CD14-positive monocyte (primary cell): ENCODE measurements at regions not wholly inside any gene's neighbourhood (a gene's known extent, or its start where the extent isn't known, plus 50 kb on each side); places are given as distances from the start of the nearest gene placed in this dataset.
A peak's percentile ranks its signal among the peaks of the same experiment; 100 is the strongest.

Source experiments
- DNase-seq, 3 donors: peaks; one replicate each; pipeline ENCODE4 v3.0.0-alpha.2; 2011 to 2022
- H2AFZ ChIP-seq: 2 replicates; pipeline ENCODE4 v1.6.0; 2012; ENCODE audit warnings: mild to moderate bottlenecking, low read depth, low read length, inconsistent platforms; ENCODE audit not compliant: insufficient read depth, poor library complexity, severe bottlenecking
- H3K27ac ChIP-seq, 2 donors: 1 replicate in 1 of 2; 2 replicates in 1 of 2; pipeline ENCODE4 v1.5.1; 2012 to 2013; ENCODE audit warnings: low read length in 2 of 2, control low read depth in 1 of 2, inconsistent platforms in 1 of 2, low read depth in 1 of 2, mild to moderate bottlenecking in 1 of 2
- H3K27me3 ChIP-seq, 2 donors: one replicate each; pipeline versions ENCODE4 v1.6.0 to v1.6.1; 2011 to 2013; ENCODE audit warnings: low read length in 2 of 2; ENCODE audit not compliant: control insufficient read depth in 2 of 2, insufficient read depth in 2 of 2
- H3K36me3 ChIP-seq, 2 donors: replicated peaks in 1 of 2; 1 replicate in 1 of 2; 2 replicates in 1 of 2; pipeline versions ENCODE4 v1.5.1 to v1.6.1; 2012 to 2013; ENCODE audit warnings: low read length in 2 of 2, control low read depth in 1 of 2, inconsistent platforms in 1 of 2, mild to moderate bottlenecking in 1 of 2; ENCODE audit not compliant: insufficient read depth in 2 of 2, control insufficient read depth in 1 of 2
- H3K4me1 ChIP-seq, 2 donors: 1 replicate in 1 of 2; 2 replicates in 1 of 2; pipeline versions ENCODE4 v1.5.1 to v1.6.1; 2012 to 2013; ENCODE audit warnings: low read length in 2 of 2, control low read depth in 1 of 2, inconsistent platforms in 1 of 2, mild to moderate bottlenecking in 1 of 2, moderate library complexity in 1 of 2; ENCODE audit not compliant: insufficient read depth in 2 of 2, control insufficient read depth in 1 of 2
- H3K4me2 ChIP-seq: replicated peaks from 2 replicates; pipeline ENCODE3; 2012; ENCODE audit warnings: low read length, moderate library complexity, mild to moderate bottlenecking; ENCODE audit not compliant: poor library complexity, severe bottlenecking; ENCODE audit errors: extremely low read depth
- H3K4me3 ChIP-seq, 3 experiments: fragments of 200-600 bp in 1 of 3; sonication (generic) in 1 of 3; replicated peaks in 1 of 3; 1 replicate in 2 of 3; 2 replicates in 1 of 3; pipeline ENCODE4 v1.5.1; 2011 to 2013; ENCODE audit warnings: low read length in 3 of 3, mild to moderate bottlenecking in 3 of 3, control low read depth in 2 of 3, low read depth in 2 of 3, inconsistent platforms in 1 of 3, moderate library complexity in 1 of 3
- H3K79me2 ChIP-seq: 2 replicates; pipeline ENCODE4 v1.6.0; 2012; ENCODE audit warnings: mild to moderate bottlenecking, control low read depth, inconsistent platforms, low read length, moderate library complexity; ENCODE audit not compliant: insufficient read depth
- H3K9ac ChIP-seq: 2 replicates; pipeline ENCODE4 v1.6.0; 2017; ENCODE audit warnings: low read length, mild to moderate bottlenecking; ENCODE audit not compliant: insufficient read depth, poor library complexity, severe bottlenecking
- H3K9me3 ChIP-seq, 2 donors: replicated peaks in 1 of 2; 1 replicate in 1 of 2; 2 replicates in 1 of 2; pipeline versions ENCODE4 v1.5.1 to v1.6.1; 2012 to 2013; ENCODE audit warnings: low read length in 2 of 2, control low read depth in 1 of 2; ENCODE audit not compliant: control insufficient read depth in 1 of 2, insufficient read depth in 1 of 2
- H4K20me1 ChIP-seq: 2 replicates; pipeline ENCODE4 v1.6.0; 2012; ENCODE audit warnings: mild to moderate bottlenecking, low read length, control low read depth, moderate library complexity; ENCODE audit not compliant: insufficient read depth
- H3K27ac Mint-ChIP-seq, 7 donors: one replicate each; pipeline ENCODE4 v1.8.0; 2020; ENCODE audit warnings: mild to moderate bottlenecking in 7 of 7, mixed read lengths in 7 of 7, moderate library complexity in 6 of 7, inconsistent platforms in 2 of 7
- H3K27me3 Mint-ChIP-seq, 3 donors: one replicate each; pipeline ENCODE4 v1.8.0; 2021 to 2022; ENCODE audit warnings: low read depth in 3 of 3, mild to moderate bottlenecking in 3 of 3, mixed read lengths in 3 of 3, moderate library complexity in 3 of 3, inconsistent platforms in 1 of 3
- H3K36me3 Mint-ChIP-seq, 2 donors: one replicate each; pipeline ENCODE4 v1.8.0; 2020; ENCODE audit warnings: mixed read lengths in 2 of 2, inconsistent platforms in 1 of 2, mild to moderate bottlenecking in 1 of 2
- H3K4me1 Mint-ChIP-seq: one replicate; pipeline ENCODE4 v1.8.0; 2020; ENCODE audit warnings: mild to moderate bottlenecking, mixed read lengths
- H3K4me3 Mint-ChIP-seq, 2 donors: one replicate each; pipeline ENCODE4 v1.8.0; 2020; ENCODE audit warnings: mild to moderate bottlenecking in 2 of 2, mixed read lengths in 2 of 2, moderate library complexity in 1 of 2
- H3K9me3 Mint-ChIP-seq, 7 donors: one replicate each; pipeline ENCODE4 v1.8.0; 2020 to 2022; ENCODE audit warnings: mixed read lengths in 7 of 7, mild to moderate bottlenecking in 6 of 7, moderate library complexity in 6 of 7, inconsistent platforms in 2 of 7
- whole genome bisulfite sequencing: methylation state at CpG from one replicate; pipeline ENCODE4 v1.1.5; 2013; ENCODE audit warnings: missing lambda C conversion rate; ENCODE audit not compliant: insufficient coverage; 5-methylcytosine and 5-hydroxymethylcytosine counted together
- intact Hi-C, 2 donors: fragments of 100-400 bp; cut with micrococcal nuclease; formaldehyde crosslinking; loops; one replicate each; pipeline versions ENCODE4 v1.15.0 to v1.15.1; 2023
- TF ChIP-seq, protein P1 (sequence below): fragments of 200-600 bp; IDR thresholded peaks from one replicate; pipeline ENCODE4 v1.8.0; 2022; ENCODE audit warnings: antibody characterized with exemption, mild to moderate bottlenecking

DNA sequence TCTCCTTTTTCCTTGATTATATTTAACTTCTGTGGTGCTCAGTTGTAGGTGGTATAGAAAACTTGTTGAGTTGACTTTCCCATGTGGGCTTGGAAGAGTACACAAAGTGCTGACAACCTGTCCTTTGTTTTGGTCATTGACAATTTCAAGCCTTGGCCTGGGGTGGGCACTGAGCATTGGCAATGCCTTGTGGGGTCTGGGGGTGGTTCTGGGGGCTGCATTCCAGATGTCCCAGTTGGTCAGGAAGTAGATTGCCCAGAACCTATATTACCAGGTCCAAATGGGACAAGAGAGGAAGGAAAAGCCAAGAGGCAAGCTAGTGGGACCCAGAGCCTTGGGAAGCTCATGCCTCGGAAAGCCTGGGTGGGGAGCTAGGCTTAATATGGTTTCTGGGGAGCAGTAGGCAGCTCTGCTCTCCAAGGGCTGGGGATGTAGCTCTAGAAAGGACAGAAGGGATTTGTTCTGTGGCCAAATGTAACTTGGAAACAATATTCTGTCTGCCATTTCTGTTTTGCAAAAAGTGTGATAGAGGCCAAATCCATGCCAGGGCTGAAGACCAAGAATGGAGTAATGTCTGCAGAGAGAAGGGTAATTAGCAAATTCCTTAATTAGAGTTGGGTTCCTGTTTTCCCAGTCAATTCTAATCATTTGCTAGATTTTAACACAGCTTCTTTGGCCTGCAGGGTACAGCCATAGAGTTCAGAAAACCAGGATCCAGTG is 87.4 kb downstream of the SLC4A3 start:
- no peak overlapping the region for H2AFZ ChIP-seq
- no peak overlapping the region for H3K4me3 ChIP-seq
- H3K79me2 ChIP-seq, result no peaks in the 10 kb centered on the region
- H3K9me3 ChIP-seq, result peaks cover 5 to 9% of the 10 kb centered on the region in 2 donors
- TF ChIP-seq, protein P1, sequence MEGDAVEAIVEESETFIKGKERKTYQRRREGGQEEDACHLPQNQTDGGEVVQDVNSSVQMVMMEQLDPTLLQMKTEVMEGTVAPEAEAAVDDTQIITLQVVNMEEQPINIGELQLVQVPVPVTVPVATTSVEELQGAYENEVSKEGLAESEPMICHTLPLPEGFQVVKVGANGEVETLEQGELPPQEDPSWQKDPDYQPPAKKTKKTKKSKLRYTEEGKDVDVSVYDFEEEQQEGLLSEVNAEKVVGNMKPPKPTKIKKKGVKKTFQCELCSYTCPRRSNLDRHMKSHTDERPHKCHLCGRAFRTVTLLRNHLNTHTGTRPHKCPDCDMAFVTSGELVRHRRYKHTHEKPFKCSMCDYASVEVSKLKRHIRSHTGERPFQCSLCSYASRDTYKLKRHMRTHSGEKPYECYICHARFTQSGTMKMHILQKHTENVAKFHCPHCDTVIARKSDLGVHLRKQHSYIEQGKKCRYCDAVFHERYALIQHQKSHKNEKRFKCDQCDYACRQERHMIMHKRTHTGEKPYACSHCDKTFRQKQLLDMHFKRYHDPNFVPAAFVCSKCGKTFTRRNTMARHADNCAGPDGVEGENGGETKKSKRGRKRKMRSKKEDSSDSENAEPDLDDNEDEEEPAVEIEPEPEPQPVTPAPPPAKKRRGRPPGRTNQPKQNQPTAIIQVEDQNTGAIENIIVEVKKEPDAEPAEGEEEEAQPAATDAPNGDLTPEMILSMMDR, result no peak
- H3K4me1 ChIP-seq, result peaks cover 13 to 18% of the 10 kb centered on the region in 2 donors
- no peak for DNase-seq
- H3K36me3 Mint-ChIP-seq, result no peaks in the 10 kb centered on the region
- intact Hi-C loops, result no loop called here
- no peaks in the 10 kb centered on the region for H4K20me1 ChIP-seq
- H3K9me3 Mint-ChIP-seq, result peaks cover 2 to 16% (median 6%) of the 10 kb centered on the region in 7 donors
- H3K27me3 Mint-ChIP-seq, result peaks cover 1 to 12% (median 9%) of the 10 kb centered on the region in 3 donors
- no peaks in the 10 kb centered on the region for H3K27me3 ChIP-seq
- no peak overlapping the region for H3K4me3 Mint-ChIP-seq
- WGBS, result 88% methylated on average over 1 of the region's 1 CpG
- H3K4me2 ChIP-seq, result no peak overlapping the region
- H3K9ac ChIP-seq, result no peak overlapping the region
- H3K27ac ChIP-seq, result no peak overlapping the region
- H3K27ac Mint-ChIP-seq, result no peak overlapping the region
- no peaks in the 10 kb centered on the region for H3K36me3 ChIP-seq
- H3K4me1 Mint-ChIP-seq, result peaks cover 19% of the 10 kb centered on the region

DNA sequence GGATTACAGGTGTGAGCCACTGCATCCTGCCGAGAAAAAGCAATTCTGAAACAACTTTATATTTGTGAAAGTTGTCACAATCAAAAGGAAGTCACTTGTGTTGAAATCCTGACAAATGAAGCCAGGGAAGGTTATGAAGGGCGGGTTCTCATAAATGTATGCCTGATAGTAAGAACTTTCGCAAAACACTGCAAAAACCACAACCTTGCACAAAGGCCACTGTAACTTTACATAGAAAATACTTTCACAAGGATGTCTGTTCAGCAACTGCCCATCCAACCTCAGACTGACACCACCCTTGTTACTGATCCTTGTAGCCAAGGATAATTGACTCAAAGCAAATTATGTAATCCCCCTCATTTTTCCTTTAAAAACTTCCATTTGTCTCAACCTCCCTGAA is 90.6 kb downstream of the SLC4A3 start:
- Mint-ChIP-seq H3K27ac (peak overlapping the region in 2 of 7 donors; percentile 18 to 69), H3K4me1 (peaks cover 19% of the 10 kb centered on the region), H3K36me3 (no peaks in the 10 kb centered on the region), H3K9me3 (peaks cover 0 to 6% (median 4%) of the 10 kb centered on the region in 7 donors), H3K27me3 (peaks cover 1 to 6% (median 5%) of the 10 kb centered on the region in 3 donors), H3K4me3 (peak overlapping the region in 1 of 2 donors; percentile 57)
- H3K79me2 ChIP-seq, result no peaks in the 10 kb centered on the region
- WGBS, result 33% methylated on average over 1 of the region's 3 CpGs
- peak overlapping the region in 1 of 2 donors; percentile 24 for H3K27ac ChIP-seq
- peak; percentile 3 to 22 (median 21) for DNase-seq
- no peak overlapping the region for H2AFZ ChIP-seq
- no peak overlapping the region for H3K4me2 ChIP-seq
- H3K36me3 ChIP-seq, result no peaks in the 10 kb centered on the region
- intact Hi-C loops, result no loop called here
- peak overlapping the region in 1 of 3 experiments; percentile 3 for H3K4me3 ChIP-seq
- H3K4me1 ChIP-seq, result peaks cover 13 to 18% of the 10 kb centered on the region in 2 donors
- H3K9ac ChIP-seq, result no peak overlapping the region
- TF ChIP-seq, protein P1, result no peak
- no peaks in the 10 kb centered on the region for H3K27me3 ChIP-seq
- peaks cover 3 to 8% of the 10 kb centered on the region in 2 donors for H3K9me3 ChIP-seq
- no peaks in the 10 kb centered on the region for H4K20me1 ChIP-seq
